ENCODE measurements at regions not wholly inside any gene's neighbourhood (a gene's known extent, or its start where the extent isn't known, plus 50 kb on each side); places are given as distances from the start of the nearest gene placed in this dataset.
"Not testable (repeated sequence)": the region's sequence is repeated elsewhere in the genome, so short reads cannot be mapped to it uniquely, and the experiment has no call there.

- FAIRE-seq = no peak
These were observed 119.0 kb upstream of the CYRIA start for GRCh38 chr2:16784652-16785051.

- FAIRE-seq = no peak
These were observed 111.7 kb upstream of the CYRIA start for GRCh38 chr2:16777123-16777870.

DNA sequence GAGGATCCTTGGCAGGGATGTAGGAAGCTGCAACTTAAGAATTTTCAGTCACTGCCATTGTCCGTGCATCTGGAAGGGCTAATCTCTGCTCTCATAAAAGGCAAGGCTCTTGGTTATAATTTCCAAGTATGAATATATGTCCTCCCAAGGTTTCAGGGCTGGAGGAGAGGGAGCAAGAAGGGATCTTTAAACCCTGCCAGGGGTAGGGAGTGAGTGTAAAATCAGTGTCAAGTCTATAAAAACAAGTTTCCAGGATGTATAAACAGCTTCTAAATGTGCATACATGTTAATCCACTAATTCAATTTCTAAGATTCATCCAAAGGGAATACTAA is 110.2 kb upstream of the CYRIA start:
- no peak for FAIRE-seq

DNA sequence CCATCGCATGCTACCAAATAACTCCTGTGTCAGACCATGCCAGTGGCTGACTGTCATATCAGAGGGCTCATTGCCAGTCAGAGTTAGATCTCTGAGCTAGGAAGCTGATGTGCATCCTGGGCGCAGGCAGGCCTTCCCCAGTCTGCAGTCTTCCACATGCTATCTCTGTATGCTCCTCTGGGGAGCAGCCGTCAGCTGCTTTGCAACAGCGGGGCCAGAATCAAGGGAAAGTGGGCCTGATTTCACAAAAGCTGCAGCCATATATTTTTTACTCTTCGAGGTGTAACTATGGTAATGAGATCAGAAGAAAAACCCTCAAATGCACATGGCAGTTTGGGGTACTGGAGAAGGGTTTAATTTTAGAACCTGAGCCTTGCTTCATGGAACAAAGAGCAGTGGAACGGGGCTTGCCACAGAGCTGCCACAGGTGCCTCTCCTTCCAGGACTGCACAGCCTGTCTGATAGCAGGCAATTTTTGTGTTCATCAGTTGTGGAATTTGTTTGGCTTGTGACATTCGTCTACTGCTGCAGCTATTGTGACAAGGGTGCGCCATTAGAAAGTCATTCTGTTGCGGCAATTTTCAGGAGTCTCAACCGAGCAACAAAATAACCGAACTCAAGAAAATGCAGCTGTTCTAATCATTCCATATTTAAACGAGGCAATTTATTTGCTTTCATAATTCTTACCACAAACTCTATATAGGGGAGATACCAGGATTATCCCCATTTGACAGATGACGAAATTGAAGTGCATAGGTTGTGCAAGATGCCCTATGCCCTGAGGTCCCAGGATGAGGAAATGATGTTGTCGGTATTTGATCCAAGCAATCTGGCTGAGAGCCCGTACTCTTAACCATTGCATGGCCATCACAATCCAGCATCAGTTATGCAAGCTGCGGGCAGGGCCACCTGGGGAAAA is 109.6 kb upstream of the CYRIA start:
- no peak for FAIRE-seq

DNA sequence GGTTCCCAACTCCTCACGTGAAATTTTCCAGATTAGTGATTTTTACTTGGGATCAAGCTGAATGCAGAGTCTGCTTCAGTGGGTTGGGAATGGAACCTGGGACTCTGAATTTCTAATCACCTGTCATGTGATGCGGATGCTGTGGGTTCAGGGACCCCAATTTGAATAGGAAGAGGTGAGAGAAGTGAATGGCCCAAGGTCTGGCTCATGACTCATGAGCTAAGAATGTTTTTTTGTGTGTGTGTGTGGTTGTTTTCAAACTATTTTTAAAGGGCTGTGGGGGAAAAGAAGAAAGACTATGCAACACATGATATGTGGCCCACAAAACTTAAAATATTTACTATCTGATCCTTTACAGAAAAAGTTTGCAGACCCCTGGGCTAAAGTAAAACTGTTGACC is 108.5 kb upstream of the CYRIA start:
- FAIRE-seq = no peak

DNA sequence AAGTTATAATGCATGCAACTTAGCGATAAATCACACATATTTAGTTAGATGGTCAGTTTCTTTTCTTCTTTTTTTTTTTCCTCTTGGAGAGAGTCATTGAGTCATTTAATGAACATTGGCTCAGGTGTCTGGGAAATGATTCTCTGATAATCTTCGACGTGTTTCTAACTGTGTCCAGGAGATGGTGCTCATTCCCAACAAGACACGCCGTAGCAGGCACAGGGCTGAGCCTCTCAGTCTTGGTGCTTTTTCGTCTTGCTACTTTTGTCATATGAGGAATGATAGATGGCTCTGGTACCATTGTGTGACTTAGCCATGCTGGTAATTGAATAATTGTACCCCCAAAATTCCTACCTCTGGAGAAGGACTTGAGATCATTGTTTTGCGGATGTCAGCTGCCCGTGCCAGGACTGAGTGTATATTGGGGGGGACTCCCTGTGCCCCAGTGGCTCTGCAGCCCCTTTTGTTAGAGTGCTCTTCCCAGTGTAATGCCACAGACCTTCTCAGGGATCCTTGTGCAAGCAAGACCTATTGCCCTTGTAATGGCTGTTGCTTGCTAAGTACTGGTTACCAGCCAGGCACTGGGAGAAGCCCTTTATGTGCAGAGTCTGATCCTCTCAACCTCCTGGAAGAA is 107.6 kb upstream of the CYRIA start:
- peak; percentile 74 for FAIRE-seq

GRCh38 chr2:16767789-16768476 is 102.3 kb upstream of the CYRIA start:
- FAIRE-seq = no peak

DNA sequence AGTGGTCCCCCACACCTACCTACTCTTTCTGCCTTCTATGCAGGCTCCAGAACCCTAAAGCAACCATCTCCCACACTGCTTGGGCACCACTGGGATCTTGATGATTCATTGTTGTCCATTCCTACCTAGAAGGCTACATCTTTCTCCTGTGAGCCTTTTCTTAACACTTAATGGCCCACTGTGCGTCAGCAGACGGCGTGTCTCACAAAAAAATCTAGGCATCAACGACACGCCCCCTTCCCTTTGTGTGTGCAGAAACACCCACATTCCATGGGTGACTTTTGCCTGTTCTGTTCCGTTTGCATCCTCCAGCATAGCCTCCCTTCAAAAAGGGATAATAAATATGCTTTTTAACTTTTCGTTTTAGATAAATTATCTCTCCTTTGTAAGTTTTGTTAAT is 99.7 kb upstream of the CYRIA start:
- FAIRE-seq = no peak

DNA sequence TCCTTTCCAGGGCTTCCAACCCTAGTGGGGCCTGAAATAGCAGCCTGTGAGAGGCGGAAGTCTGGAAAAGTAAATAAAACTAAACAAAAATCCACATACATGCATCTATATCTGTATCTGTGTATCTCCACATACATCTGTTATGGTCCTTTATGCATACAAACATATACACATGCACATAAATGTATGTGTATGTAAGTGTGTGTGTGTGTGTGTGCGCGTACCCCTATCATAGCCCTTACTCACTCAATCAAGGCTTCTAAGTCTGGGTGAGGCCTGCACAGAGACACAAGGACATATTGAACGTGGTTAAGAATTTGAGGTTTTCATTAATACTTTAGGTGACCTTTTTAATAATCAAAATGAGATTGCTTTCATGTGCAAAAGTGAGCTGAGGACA is 98.9 kb upstream of the CYRIA start:
- FAIRE-seq = no peak

DNA sequence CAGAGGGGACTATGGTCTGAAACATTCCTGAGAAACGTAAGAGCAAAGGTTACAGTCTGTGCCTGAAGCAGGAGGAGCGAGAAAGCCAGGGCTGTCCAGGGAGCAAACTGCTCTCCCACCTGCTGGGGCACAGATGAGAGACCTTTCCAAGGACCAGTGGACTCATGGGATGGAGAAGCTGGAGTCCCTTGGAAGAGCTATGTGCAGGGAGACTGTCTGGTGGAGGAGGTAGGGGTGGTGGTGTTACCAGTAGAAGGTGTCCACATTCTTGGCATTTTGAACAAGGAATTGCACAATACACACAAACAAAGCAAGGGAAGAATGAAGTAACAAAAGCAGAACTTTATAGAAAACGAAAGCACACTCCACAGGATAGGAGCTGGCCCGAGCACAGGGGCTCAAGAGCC is 97.9 kb upstream of the CYRIA start:
- no peak for FAIRE-seq

GRCh38 chr2:16763056-16763455 is 97.4 kb upstream of the CYRIA start:
- FAIRE-seq = no peak

DNA sequence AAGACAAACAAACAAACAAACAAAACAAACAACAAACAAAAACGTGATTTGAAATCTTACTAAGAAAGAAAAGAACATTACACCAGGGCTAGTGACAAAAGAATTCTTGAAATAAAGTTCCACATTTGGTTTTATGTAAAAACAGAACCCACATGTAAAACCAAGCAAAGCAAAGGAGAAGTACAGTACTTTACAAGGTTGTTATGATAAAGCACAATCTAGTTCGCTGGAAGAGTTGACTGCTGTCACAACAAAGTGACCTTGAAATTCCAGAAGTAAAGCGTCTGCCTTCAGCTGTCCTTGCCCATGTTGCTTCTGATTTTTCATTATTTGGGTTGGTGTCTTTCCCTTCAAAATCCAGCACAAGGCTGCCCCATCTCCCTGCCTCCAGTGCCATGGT is 94.8 kb upstream of the CYRIA start:
- FAIRE-seq = no peak

DNA sequence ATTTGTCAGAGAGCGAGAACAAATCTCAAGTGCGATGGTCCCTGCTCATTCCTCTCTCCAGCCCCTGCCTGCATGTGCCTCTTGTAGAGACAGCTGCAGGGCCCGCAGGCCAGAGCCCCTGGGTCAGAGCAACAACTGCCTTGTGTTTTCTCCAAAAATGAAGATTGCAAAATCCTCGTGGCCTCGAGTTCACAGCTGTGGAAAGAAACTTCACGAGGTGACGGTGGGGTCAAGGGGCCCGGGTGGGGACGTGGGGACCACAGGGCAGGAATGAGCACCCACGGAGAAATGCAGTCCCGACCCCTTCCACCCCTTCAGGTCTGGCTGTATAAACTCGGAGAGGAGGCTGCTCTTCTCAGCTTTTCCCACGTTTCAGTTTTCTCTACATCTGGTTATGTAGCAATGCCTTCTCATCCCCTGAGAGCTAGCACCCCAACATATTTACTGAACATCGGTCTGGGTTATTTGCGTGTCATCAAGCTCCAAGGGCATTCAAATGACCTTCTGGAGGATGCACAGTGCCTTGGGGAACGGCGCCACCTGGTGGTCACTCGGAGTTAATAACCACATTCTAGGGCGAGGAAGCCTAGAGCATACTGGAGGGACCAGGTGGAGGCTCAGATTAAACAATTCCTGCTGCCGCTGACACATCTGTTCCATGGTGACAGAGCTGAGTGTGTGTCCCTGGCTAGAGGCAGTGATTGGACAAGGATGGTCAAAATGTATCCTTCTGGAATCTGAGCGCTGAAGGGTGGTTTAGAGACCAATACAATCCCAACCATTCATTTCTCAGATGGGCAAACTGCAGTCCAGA is 91.4 kb upstream of the CYRIA start:
- FAIRE-seq = no peak

DNA sequence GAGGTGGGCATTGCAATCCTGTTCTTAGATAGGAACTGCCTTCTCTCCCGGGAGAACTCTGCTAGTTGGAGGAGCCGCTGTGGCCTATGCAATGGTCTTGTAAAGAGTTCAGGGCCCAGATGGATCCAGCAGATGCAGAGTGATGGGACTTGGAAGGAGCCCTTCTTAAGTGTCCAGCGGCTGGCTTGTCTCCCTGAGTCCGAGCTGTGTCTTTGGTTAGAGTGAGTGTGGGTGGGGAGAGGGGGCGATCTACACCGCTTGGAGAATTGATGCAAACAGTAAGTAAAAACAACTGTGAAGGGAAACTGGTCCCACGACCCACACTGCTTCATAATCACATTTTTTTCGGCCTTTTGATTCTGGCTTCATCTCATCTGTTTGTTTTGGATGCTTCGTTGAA is 89.8 kb upstream of the CYRIA start:
- FAIRE-seq = no peak

DNA sequence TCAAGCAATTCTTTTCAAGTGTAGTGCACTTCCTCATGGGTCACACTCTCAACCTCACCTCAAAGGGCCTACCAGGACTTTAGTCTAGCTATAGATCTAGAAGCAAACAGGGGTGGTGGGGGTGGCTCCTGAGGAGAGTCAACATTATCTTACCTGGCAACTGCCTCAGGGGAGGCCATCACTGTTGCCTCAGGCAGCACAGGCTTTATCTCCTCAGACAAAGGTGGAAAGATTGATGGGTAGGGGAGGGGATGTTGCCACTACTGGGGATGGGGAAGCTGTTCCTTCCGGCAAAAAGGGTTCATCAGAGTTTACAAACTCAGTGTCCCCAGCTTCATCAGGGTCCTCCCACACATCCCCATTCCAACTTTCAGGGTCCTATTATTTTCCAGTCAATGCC is 87.4 kb upstream of the CYRIA start:
- FAIRE-seq = not testable (repeated sequence)

GRCh38 chr2:16750925-16751214 is 85.2 kb upstream of the CYRIA start:
- FAIRE-seq = not testable (repeated sequence)

- no peak for FAIRE-seq
These were observed 84.7 kb upstream of the CYRIA start for GRCh38 chr2:16750175-16750924.

GRCh38 chr2:16748511-16749266 is 83.1 kb upstream of the CYRIA start:
- FAIRE-seq = not testable (repeated sequence)

GRCh38 chr2:16747689-16748088 is 82.1 kb upstream of the CYRIA start:
- no peak for FAIRE-seq

DNA sequence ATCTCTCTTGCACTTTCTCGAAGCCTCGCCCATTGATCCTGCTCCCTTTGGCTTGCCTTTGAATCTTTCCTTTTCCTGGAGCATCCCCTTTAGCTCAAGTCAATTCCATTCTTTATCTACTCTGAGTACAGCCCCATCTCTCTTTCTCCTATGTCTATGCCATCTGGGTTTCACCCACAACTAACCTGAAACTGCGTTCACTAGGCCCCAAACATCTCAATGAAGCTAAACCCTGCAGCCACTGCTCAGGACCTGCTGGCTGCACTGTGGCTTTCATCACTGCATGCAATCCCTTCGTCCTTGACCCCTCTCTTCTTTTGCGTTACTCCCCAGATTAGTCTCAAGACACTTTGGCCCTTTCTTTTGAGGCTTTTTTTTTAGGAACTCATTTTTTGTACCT is 81.6 kb upstream of the CYRIA start:
- no peak for FAIRE-seq

DNA sequence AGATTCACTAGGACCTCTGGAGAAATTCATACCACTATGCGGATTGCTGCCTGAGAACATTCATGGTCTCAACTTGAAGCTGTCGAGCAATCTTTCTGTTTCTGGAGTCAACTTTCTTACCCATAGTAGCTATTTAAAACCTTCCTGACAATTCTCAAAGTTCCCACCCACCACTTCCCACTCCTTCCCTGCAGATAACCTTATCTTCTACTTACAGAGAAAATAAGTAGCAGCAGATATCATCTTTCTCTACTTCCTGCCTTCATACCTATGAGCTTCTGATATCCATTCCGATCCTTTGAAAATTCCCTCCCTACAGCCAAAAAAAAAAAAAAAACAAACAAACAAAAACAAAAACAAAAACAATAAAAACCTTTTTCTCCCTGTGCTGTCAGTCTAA is 81.2 kb upstream of the CYRIA start:
- no peak for FAIRE-seq

All from A204.1 (cell line).